IMR-90 (cell line): ENCODE measurements at regions not wholly inside any gene's neighbourhood (a gene's known extent, or its start where the extent isn't known, plus 50 kb on each side); places are given as distances from the start of the nearest gene placed in this dataset.

Experiments
- ATAC-seq: fragments of 200-7000 bp; cut with Tn5 transposase; 2 replicates; pipeline ENCODE4 v1.9.1; 2020; ENCODE audit warnings: low read depth, mild to moderate bottlenecking, moderate library complexity
- BruUV-seq: library from RNA; stranded (reverse); fragments of 400-500 nt; replicated peaks from 2 replicates; lab custom pipeline; 2021; lab: Mats Ljungman, UMichigan
- CTCF ChIA-PET: fragments of 300-600 bp; formaldehyde crosslinking; extraction: SDS; loops from one replicate; lab custom pipeline; 2021; ENCODE audit warnings: antibody characterized with exemption; lab: Yijun Ruan, JAX
- POLR2A ChIA-PET: fragments of 300-600 bp; sonication (Branson Sonifier 250); formaldehyde crosslinking; loops from one replicate; lab custom pipeline; 2022; ENCODE audit warnings: antibody characterized with exemption; ENCODE audit not compliant: unreplicated experiment; lab: Charles Lee
- DNase-seq: peaks from one replicate; pipeline ENCODE4 v3.0.0; 2013
- H2AFZ ChIP-seq: replicated peaks from 2 replicates; pipeline ENCODE3; 2013; ENCODE audit warnings: low read length, mild to moderate bottlenecking; ENCODE audit not compliant: poor library complexity
- H2AK5ac ChIP-seq: 2 replicates; pipeline ENCODE4 v1.6.1; 2013; ENCODE audit warnings: low read depth, low read length, inconsistent platforms
- H2AK9ac ChIP-seq: replicated peaks from 2 replicates; pipeline ENCODE3; 2013; ENCODE audit warnings: mild to moderate bottlenecking, low read depth, low read length, moderate library complexity; ENCODE audit not compliant: poor library complexity
- H2BK120ac ChIP-seq: 2 replicates; pipeline ENCODE4 v1.6.1; 2013; ENCODE audit warnings: low read depth, low read length, inconsistent platforms
- H2BK15ac ChIP-seq: 3 replicates; pipeline ENCODE4 v1.6.1; 2013; ENCODE audit warnings: low read depth, low read length, inconsistent platforms
- H2BK20ac ChIP-seq: 2 replicates; pipeline ENCODE4 v1.6.1; 2013; ENCODE audit warnings: low read depth, mild to moderate bottlenecking, inconsistent platforms, low read length, moderate library complexity
- H2BK5ac ChIP-seq: 2 replicates; pipeline ENCODE4 v1.6.1; 2013; ENCODE audit warnings: mild to moderate bottlenecking, low read depth, low read length, inconsistent platforms; ENCODE audit not compliant: poor library complexity, severe bottlenecking
- H3K14ac ChIP-seq: replicated peaks from 2 replicates; pipeline ENCODE4 v1.6.1; 2013; ENCODE audit warnings: low read depth, low read length, inconsistent platforms
- H3K18ac ChIP-seq: 2 replicates; pipeline ENCODE4 v1.6.1; 2013; ENCODE audit warnings: low read depth, low read length, control low read depth
- H3K23ac ChIP-seq: 2 replicates; pipeline ENCODE4 v1.6.1; 2013; ENCODE audit warnings: low read depth, low read length, inconsistent platforms
- H3K27ac ChIP-seq: 2 replicates; pipeline ENCODE4 v1.5.1; 2013; ENCODE audit warnings: mild to moderate bottlenecking, control low read depth, low read length; ENCODE audit not compliant: insufficient read depth
- H3K27me3 ChIP-seq: 2 replicates; pipeline ENCODE4 v1.6.1; 2013; ENCODE audit warnings: low read length; ENCODE audit not compliant: control insufficient read depth, insufficient read depth
- H3K36me3 ChIP-seq: 2 replicates; pipeline ENCODE4 v1.6.1; 2013; ENCODE audit warnings: low read length, mixed read lengths; ENCODE audit not compliant: control insufficient read depth, insufficient read depth
- H3K4ac ChIP-seq: 2 replicates; pipeline ENCODE4 v1.6.1; 2013; ENCODE audit warnings: low read depth, low read length, inconsistent platforms
- H3K4me1 ChIP-seq: 2 replicates; pipeline ENCODE4 v1.6.1; 2013; ENCODE audit warnings: low read length, mixed read lengths; ENCODE audit not compliant: control insufficient read depth, insufficient read depth
- H3K4me2 ChIP-seq: 2 replicates; pipeline ENCODE4 v1.6.1; 2013; ENCODE audit warnings: low read depth, mild to moderate bottlenecking, control low read depth, low read length, moderate library complexity
- H3K4me3 ChIP-seq: 2 replicates; pipeline ENCODE4 v1.5.1; 2013; ENCODE audit warnings: low read depth, mild to moderate bottlenecking, control low read depth, low read length, moderate library complexity; ENCODE audit not compliant: insufficient read depth
- H3K56ac ChIP-seq: 2 replicates; pipeline ENCODE4 v1.6.1; 2013; ENCODE audit warnings: low read length, inconsistent platforms; ENCODE audit not compliant: insufficient read depth; ENCODE audit errors: extremely low read depth
- H3K79me1 ChIP-seq, 2 experiments: 2 replicates each; pipeline ENCODE4 v1.6.1; 2013; ENCODE audit warnings: low read length in 2 of 2, inconsistent platforms in 1 of 2, low read depth in 1 of 2
- H3K9ac ChIP-seq: 2 replicates; pipeline ENCODE4 v1.6.1; 2013; ENCODE audit warnings: low read depth, low read length, control low read depth
- H3K9me1 ChIP-seq: 2 replicates; pipeline ENCODE4 v1.6.1; 2013; ENCODE audit warnings: low read length, inconsistent platforms; ENCODE audit not compliant: insufficient read depth
- H3K9me3 ChIP-seq: 2 replicates; pipeline ENCODE4 v1.6.1; 2013; ENCODE audit warnings: low read length; ENCODE audit not compliant: control insufficient read depth, insufficient read depth
- H4K20me1 ChIP-seq: 2 replicates; pipeline ENCODE4 v1.6.1; 2013; ENCODE audit warnings: low read length, inconsistent platforms; ENCODE audit not compliant: insufficient read depth
- H4K5ac ChIP-seq: 2 replicates; pipeline ENCODE4 v1.6.1; 2013; ENCODE audit warnings: mild to moderate bottlenecking, low read depth, low read length, control low read depth
- H4K8ac ChIP-seq, 2 experiments: 2 replicates each; pipeline ENCODE4 v1.6.1; 2013; ENCODE audit warnings: low read depth in 2 of 2, low read length in 2 of 2, control low read depth in 1 of 2, inconsistent platforms in 1 of 2
- H4K91ac ChIP-seq: 2 replicates; pipeline ENCODE4 v1.6.1; 2013; ENCODE audit warnings: low read depth, low read length, inconsistent platforms; ENCODE audit not compliant: insufficient read depth
- BHLHE40 ChIP-seq: fragments of 150-350 bp; IDR thresholded peaks from 2 replicates; pipeline ENCODE4 v1.6.1; 2016; ENCODE audit warnings: mild to moderate bottlenecking, low read depth, low read length
- CEBPB ChIP-seq: IDR thresholded peaks from 2 replicates; pipeline ENCODE4 v1.6.1; 2012; ENCODE audit warnings: low read depth, low read length, improper control_type of control experiment
- CHD1 ChIP-seq: IDR thresholded peaks from 2 replicates; pipeline ENCODE4 v1.6.1; 2012; ENCODE audit warnings: low read depth, low read length, improper control_type of control experiment
- CTCF ChIP-seq: conservative IDR thresholded peaks from 2 replicates; pipeline ENCODE4 v1.5.1; 2012; ENCODE audit warnings: mild to moderate bottlenecking, low read depth, low read length, improper control_type of control experiment
- ELK1 ChIP-seq: fragments of 150-350 bp; IDR thresholded peaks from 2 replicates; pipeline ENCODE4 v1.6.1; 2016; ENCODE audit warnings: low read depth, mild to moderate bottlenecking, low read length, moderate library complexity, borderline replicate concordance
- FOS ChIP-seq: fragments of 150-350 bp; IDR thresholded peaks from 2 replicates; pipeline ENCODE4 v1.6.1; 2016; ENCODE audit warnings: low read depth, low read length
- MAZ ChIP-seq: IDR thresholded peaks from 2 replicates; pipeline ENCODE4 v1.6.1; 2012; ENCODE audit warnings: low read depth, mild to moderate bottlenecking, low read length, improper control_type of control experiment, moderate library complexity, borderline replicate concordance
- MXI1 ChIP-seq: IDR thresholded peaks from 2 replicates; pipeline ENCODE4 v1.6.1; 2012; ENCODE audit warnings: low read depth, mild to moderate bottlenecking, low read length, moderate library complexity, borderline replicate concordance
- NFE2L2 ChIP-seq: fragments of 150-350 bp; IDR thresholded peaks from 2 replicates; pipeline ENCODE4 v1.6.1; 2016; ENCODE audit warnings: low read depth, mild to moderate bottlenecking, low read length
- POLR2A ChIP-seq: IDR thresholded peaks from 2 replicates; pipeline ENCODE4 v1.6.1; 2012; ENCODE audit warnings: mild to moderate bottlenecking, low read depth, low read length
- RAD21 ChIP-seq: IDR thresholded peaks from 2 replicates; pipeline ENCODE4 v1.6.1; 2012; ENCODE audit warnings: low read length, improper control_type of control experiment
- RCOR1 ChIP-seq: IDR thresholded peaks from 2 replicates; pipeline ENCODE4 v1.6.1; 2012; ENCODE audit warnings: mild to moderate bottlenecking, low read length, improper control_type of control experiment; ENCODE audit not compliant: insufficient replicate concordance
- RFX5 ChIP-seq: IDR thresholded peaks from 2 replicates; pipeline ENCODE4 v1.8.0; 2012; ENCODE audit warnings: low read depth, mild to moderate bottlenecking, low read length, moderate library complexity
- SMC3 ChIP-seq: fragments of 150-350 bp; IDR thresholded peaks from 2 replicates; pipeline ENCODE4 v1.6.1; 2016; ENCODE audit warnings: low read depth, mild to moderate bottlenecking, antibody characterized with exemption, low read length, moderate library complexity
- USF2 ChIP-seq: fragments of 150-350 bp; IDR thresholded peaks from 2 replicates; pipeline ENCODE4 v1.6.1; 2017; ENCODE audit warnings: mild to moderate bottlenecking, antibody characterized with exemption, low read length, low read depth
- WGBS, 2 experiments: methylation state at CpG; one replicate each; pipeline versions ENCODE4 v1.1.5 to v1.1.7; 2013; ENCODE audit warnings: missing lambda C conversion rate in 2 of 2; ENCODE audit not compliant: insufficient read length in 1 of 2; ENCODE audit errors: extremely low coverage in 2 of 2; 5-methylcytosine and 5-hydroxymethylcytosine counted together
- dilution Hi-C: fragments of 300-500 bp; cut with HindIII; formaldehyde crosslinking; loops from one replicate; pipeline ENCODE4 v1.14.3; 2018; ENCODE audit warnings: low sequenced_read_pairs; ENCODE audit not compliant: unreplicated experiment
- in situ Hi-C: fragments of 300-500 bp; cut with MboI; formaldehyde crosslinking; loops from 3 replicates; pipeline ENCODE4 v1.14.3; 2019; ENCODE audit warnings: low sequenced_read_pairs, inconsistent platforms, mixed read lengths
- intact Hi-C: fragments of 100-400 bp; cut with micrococcal nuclease; formaldehyde crosslinking; loops from 2 replicates; pipeline ENCODE4 v1.10.0; 2022

- no peak overlapping the region for H2BK15ac ChIP-seq
- H3K4me2 ChIP-seq, result 0 out of 2 replicates have a peak overlapping the region, but pooled peaks have one; percentile 13
- H2AK9ac ChIP-seq, result no peak overlapping the region
- no peak overlapping the region for H2BK5ac ChIP-seq
- H3K23ac ChIP-seq, result no peak overlapping the region
- H3K79me1 ChIP-seq, result no peaks in the 10 kb centered on the region
- no peak overlapping the region for H3K27ac ChIP-seq
- in situ Hi-C loops, result no loop called here
- H3K14ac ChIP-seq, result peak overlapping the region; percentile 10; the same call in 1 of the 2 replicates
- 83% methylated on average over 1 of the region's 1 CpG; no CpG with 5 or more reads in 1 of the 2 experiments for WGBS, 2 experiments
- no peak for TF ChIP-seq CHD1
- no peak for TF ChIP-seq FOS
- TF ChIP-seq SMC3, result no peak
- TF ChIP-seq ELK1, result no peak
- no peak for TF ChIP-seq NFE2L2
- TF ChIP-seq RAD21, result no peak
- no peak for TF ChIP-seq CTCF
- no peak for TF ChIP-seq BHLHE40
- TF ChIP-seq RCOR1, result no peak
- TF ChIP-seq RFX5, result no peak
- TF ChIP-seq USF2, result no peak
- no peak for TF ChIP-seq POLR2A
- no peak for TF ChIP-seq MXI1
- TF ChIP-seq MAZ, result no peak
- TF ChIP-seq CEBPB, result no peak
- H3K27me3 ChIP-seq, result no peaks in the 10 kb centered on the region
- no peak overlapping the region for H4K91ac ChIP-seq
- ChIA-PET CTCF (interaction anchor here (0.6 kb wide), 1 partner anchor 98 kb away, joined by 3 read pairs; no protein-coding TSS in a partner anchor), POLR2A (no interaction called here)
- H3K9ac ChIP-seq, result no peak overlapping the region
- no peak overlapping the region for H4K8ac ChIP-seq
- no peaks in the 10 kb centered on the region for H3K9me1 ChIP-seq
- H2BK20ac ChIP-seq, result no peak overlapping the region
- no peak overlapping the region for H3K4me3 ChIP-seq
- H3K4ac ChIP-seq, result no peak overlapping the region
- H2BK120ac ChIP-seq, result no peak overlapping the region
- H3K18ac ChIP-seq, result no peak overlapping the region
- H3K36me3 ChIP-seq, result no peaks in the 10 kb centered on the region
- intact Hi-C loops, result no loop called here
- no peak overlapping the region for H2AFZ ChIP-seq
- H4K5ac ChIP-seq, result no peak overlapping the region
- H4K20me1 ChIP-seq, result no peaks in the 10 kb centered on the region
- BruUV-seq, result no TSS peak
- no peak overlapping the region for H2AK5ac ChIP-seq
- H3K9me3 ChIP-seq, result no peaks in the 10 kb centered on the region
- dilution Hi-C loops, result no loop called here
- H3K56ac ChIP-seq, result no peak overlapping the region
- peak; percentile 54 for ATAC-seq
- no peak for DNase-seq
- H3K4me1 ChIP-seq, result peaks cover 6% of the 10 kb centered on the region
Measured at GRCh38 chr11:86889001-86889341, 66.2 kb downstream of the FZD4 start.
